SU-DHL-6 (cell line): ENCODE measurements at regions not wholly inside any gene's neighbourhood (a gene's known extent, or its start where the extent isn't known, plus 50 kb on each side); places are given as distances from the start of the nearest gene placed in this dataset.

ENCODE experiments used
- H2AFZ ChIP-seq: fragments of 200-600 bp; sonication (generic); 2 replicates; pipeline ENCODE4 v1.6.1; 2014; ENCODE audit warnings: low read depth, mild to moderate bottlenecking, moderate library complexity, mixed read lengths, antibody characterized with exemption, low read length; ENCODE audit not compliant: severe bottlenecking
- H3F3A ChIP-seq: fragments of 200-600 bp; shearing (Covaris generic); 2 replicates; pipeline ENCODE4 v1.6.0; 2016; ENCODE audit warnings: antibody characterized with exemption, mild to moderate bottlenecking; ENCODE audit not compliant: insufficient read depth
- H3K27ac ChIP-seq: fragments of 200-600 bp; sonication (generic); 2 replicates; pipeline ENCODE4 v1.5.1; 2016; ENCODE audit warnings: low read depth, mild to moderate bottlenecking, low read length, moderate library complexity, mixed read lengths
- H3K27me3 ChIP-seq: fragments of 200-600 bp; sonication (generic), shearing (Covaris generic); 2 replicates; pipeline ENCODE4 v1.6.0; 2014; ENCODE audit warnings: mild to moderate bottlenecking, low read length
- H3K36me3 ChIP-seq: fragments of 200-600 bp; sonication (generic); 2 replicates; pipeline ENCODE4 v1.6.1; 2014; ENCODE audit warnings: mild to moderate bottlenecking, low read length, mixed read lengths
- H3K4me2 ChIP-seq: fragments of 300-600, 200-600 bp; shearing (Covaris generic), sonication (generic); 2 replicates; pipeline ENCODE4 v1.6.0; 2014; ENCODE audit warnings: low read length, low read depth, mild to moderate bottlenecking; ENCODE audit not compliant: poor library complexity, severe bottlenecking
- H3K4me3 ChIP-seq: fragments of 200-600 bp; sonication (generic); 2 replicates; pipeline ENCODE4 v1.5.1; 2014; ENCODE audit warnings: antibody characterized with exemption, low read length, mild to moderate bottlenecking, mixed read lengths; ENCODE audit not compliant: insufficient read depth, poor library complexity, severe bottlenecking
- H3K79me2 ChIP-seq: fragments of 200-600 bp; sonication (generic); 2 replicates; pipeline ENCODE4 v1.6.1; 2014; ENCODE audit warnings: mild to moderate bottlenecking, low read length, moderate library complexity; ENCODE audit not compliant: insufficient read depth
- H3K9ac ChIP-seq: fragments of 200-600 bp; sonication (generic); 2 replicates; pipeline ENCODE4 v1.7.0; 2014; ENCODE audit warnings: mild to moderate bottlenecking, low read length
- H3K9me2 ChIP-seq: fragments of 200-600 bp; sonication (generic); replicated peaks from 2 replicates; pipeline ENCODE4 v1.6.1; 2014; ENCODE audit warnings: low read length; ENCODE audit not compliant: insufficient read depth
- H3K9me3 ChIP-seq: fragments of 200-600 bp; sonication (generic); 2 replicates; pipeline ENCODE4 v1.6.1; 2014; ENCODE audit warnings: low read length, mixed read lengths; ENCODE audit not compliant: insufficient read depth
- H4K20me1 ChIP-seq: fragments of 200-600 bp; sonication (generic); 2 replicates; pipeline ENCODE4 v1.6.1; 2014; ENCODE audit warnings: low read depth, mild to moderate bottlenecking, antibody characterized with exemption, low read length, moderate library complexity, mixed read lengths
- EZH2phosphoT487 ChIP-seq: fragments of 200-600 bp; sonication (generic), shearing (Covaris generic); conservative IDR thresholded peaks from 2 replicates; pipeline ENCODE4 v1.6.1; 2018; ENCODE audit warnings: mild to moderate bottlenecking, antibody characterized with exemption, low read length, moderate library complexity, mixed read lengths
- TF ChIP-seq, protein P1 (sequence below): fragments of 200-600 bp; sonication (generic); IDR thresholded peaks from one replicate; pipeline ENCODE4 v1.5.1; 2017; ENCODE audit warnings: antibody characterized with exemption, mild to moderate bottlenecking, low read length, moderate library complexity; ENCODE audit not compliant: insufficient read depth, poor library complexity, severe bottlenecking

DNA sequence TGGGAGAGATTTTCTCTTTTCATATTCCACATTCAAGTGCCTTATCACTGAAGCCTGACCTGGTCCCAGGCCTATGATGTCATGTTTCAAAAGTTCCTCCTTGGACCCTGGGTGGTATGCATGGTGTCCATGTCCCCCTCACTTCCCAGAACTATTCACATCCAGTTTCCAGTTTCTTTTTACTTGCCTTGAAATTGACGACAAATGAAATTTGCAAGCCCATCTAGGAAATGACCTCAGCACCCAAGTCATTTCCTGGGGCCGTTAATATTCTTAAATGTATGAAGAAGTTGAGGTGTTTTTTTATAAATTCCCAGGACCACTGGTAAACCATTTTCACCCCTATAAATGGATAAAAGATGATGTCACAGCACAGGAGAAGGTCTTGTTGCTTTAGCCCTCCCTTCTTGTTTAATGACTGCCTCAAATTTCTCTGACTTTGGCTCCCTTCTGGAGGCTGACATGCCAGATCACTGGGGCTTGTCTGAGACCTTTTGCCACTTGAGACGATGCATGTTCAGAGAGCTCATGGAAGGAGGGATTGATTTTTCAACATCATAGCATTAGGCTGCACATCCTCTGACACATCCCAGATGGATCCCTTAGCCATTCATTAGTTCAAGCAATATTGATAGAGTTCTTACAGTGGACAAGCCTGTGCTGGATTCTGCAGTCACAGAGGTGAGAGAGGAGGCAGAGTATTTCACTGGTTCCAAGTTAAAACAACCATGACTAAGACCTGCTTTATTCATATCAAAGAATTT is 221.3 kb downstream of the PLPP3 start:
- Histone ChIP-seq H3K9ac (no peak overlapping the region), H4K20me1 (no peaks in the 10 kb centered on the region), H3K27me3 (no peaks in the 10 kb centered on the region), H3K9me3 (no peaks in the 10 kb centered on the region), H3K4me3 (no peak overlapping the region), H3K79me2 (no peaks in the 10 kb centered on the region), H3K36me3 (no peaks in the 10 kb centered on the region), H3K27ac (no peak overlapping the region), H3K9me2 (no peaks in the 10 kb centered on the region), H3F3A (no peaks in the 10 kb centered on the region), H3K4me2 (no peak overlapping the region), H2AFZ (no peak overlapping the region)
- no peak for TF ChIP-seq EZH2phosphoT487
- TF ChIP-seq, protein P1, sequence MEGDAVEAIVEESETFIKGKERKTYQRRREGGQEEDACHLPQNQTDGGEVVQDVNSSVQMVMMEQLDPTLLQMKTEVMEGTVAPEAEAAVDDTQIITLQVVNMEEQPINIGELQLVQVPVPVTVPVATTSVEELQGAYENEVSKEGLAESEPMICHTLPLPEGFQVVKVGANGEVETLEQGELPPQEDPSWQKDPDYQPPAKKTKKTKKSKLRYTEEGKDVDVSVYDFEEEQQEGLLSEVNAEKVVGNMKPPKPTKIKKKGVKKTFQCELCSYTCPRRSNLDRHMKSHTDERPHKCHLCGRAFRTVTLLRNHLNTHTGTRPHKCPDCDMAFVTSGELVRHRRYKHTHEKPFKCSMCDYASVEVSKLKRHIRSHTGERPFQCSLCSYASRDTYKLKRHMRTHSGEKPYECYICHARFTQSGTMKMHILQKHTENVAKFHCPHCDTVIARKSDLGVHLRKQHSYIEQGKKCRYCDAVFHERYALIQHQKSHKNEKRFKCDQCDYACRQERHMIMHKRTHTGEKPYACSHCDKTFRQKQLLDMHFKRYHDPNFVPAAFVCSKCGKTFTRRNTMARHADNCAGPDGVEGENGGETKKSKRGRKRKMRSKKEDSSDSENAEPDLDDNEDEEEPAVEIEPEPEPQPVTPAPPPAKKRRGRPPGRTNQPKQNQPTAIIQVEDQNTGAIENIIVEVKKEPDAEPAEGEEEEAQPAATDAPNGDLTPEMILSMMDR, result no peak

DNA sequence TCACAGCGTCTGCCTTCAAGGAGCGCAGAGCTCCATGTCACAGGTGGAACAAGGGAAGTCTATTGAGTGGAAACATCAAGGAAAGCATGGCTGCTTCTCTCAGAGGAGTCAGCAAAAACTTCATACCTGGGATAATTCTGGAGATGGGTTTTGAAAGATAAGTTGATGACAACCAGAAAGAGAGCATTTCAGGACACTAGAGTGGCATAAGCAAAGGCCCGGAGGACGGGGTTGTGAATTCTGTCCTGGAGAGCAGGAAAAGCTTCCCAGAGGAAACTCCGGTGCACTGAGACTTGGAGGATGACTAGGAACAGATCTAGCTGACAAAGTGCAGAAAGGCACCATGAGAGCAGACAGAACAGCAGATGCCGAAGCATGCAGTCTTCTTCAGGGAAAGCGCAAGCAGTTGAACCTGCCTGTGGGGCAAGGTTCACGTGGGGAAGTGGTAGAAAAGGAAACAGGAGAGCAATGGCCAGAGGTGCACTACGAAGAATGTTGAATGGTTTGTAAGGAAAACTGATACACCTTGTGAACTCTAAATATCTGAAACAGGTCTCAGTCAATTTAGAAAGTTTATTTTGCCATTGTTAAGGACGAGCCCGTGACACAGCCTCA is 222.9 kb downstream of the PLPP3 start:
- no peak overlapping the region for H2AFZ ChIP-seq
- TF ChIP-seq, protein P1, result no peak
- TF ChIP-seq EZH2phosphoT487, result no peak

DNA sequence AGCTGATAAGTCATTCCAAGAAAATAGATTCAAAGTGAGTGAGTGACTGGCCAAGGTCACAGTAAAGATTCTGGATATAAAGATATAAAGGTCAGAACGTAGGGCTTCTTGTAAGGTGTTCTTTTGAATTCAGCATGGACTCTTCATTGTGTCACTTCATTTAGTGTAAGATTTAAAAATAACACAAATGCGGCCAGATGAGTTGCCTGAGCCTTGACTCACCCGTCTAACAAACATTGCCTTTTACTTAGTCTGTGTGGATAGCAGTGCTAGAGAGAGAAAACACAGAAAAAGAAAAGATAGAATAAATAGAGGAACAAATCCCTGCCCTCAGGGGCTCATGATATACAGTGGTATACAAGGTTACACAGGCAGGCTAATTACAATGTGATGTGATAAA is 223.4 kb downstream of the PLPP3 start:
- no peak for TF ChIP-seq EZH2phosphoT487
- TF ChIP-seq, protein P1, result no peak
- Histone ChIP-seq H3K4me3 (no peak overlapping the region), H3K9me3 (no peaks in the 10 kb centered on the region), H3K9ac (no peak overlapping the region), H4K20me1 (no peaks in the 10 kb centered on the region), H3K4me2 (no peak overlapping the region), H3F3A (no peaks in the 10 kb centered on the region), H3K27ac (no peak overlapping the region), H3K9me2 (no peaks in the 10 kb centered on the region), H2AFZ (no peak overlapping the region), H3K79me2 (no peaks in the 10 kb centered on the region), H3K27me3 (no peaks in the 10 kb centered on the region), H3K36me3 (no peaks in the 10 kb centered on the region)

More for the DNA sequence above, 222.9 kb downstream of the PLPP3 start:
- Histone ChIP-seq H3K4me3 (no peak overlapping the region), H3K79me2 (no peaks in the 10 kb centered on the region), H3F3A (no peaks in the 10 kb centered on the region), H3K9me2 (no peaks in the 10 kb centered on the region), H3K4me2 (no peak overlapping the region), H3K36me3 (no peaks in the 10 kb centered on the region), H3K9ac (no peak overlapping the region), H3K27ac (no peak overlapping the region), H4K20me1 (no peaks in the 10 kb centered on the region), H3K9me3 (no peaks in the 10 kb centered on the region), H3K27me3 (no peaks in the 10 kb centered on the region)
